C4-2B (cell line): ENCODE measurements at regions not wholly inside any gene's neighbourhood (a gene's known extent, or its start where the extent isn't known, plus 50 kb on each side); places are given as distances from the start of the nearest gene placed in this dataset.

Experiments
- CTCF ChIP-seq: fragments of 450-650 bp; conservative IDR thresholded peaks from 2 replicates; pipeline ENCODE4 v1.5.1; 2017; ENCODE audit warnings: mild to moderate bottlenecking
- ZFX ChIP-seq: fragments of 450-650 bp; IDR thresholded peaks from 2 replicates; pipeline ENCODE4 v1.6.1; 2017

GRCh38 chr5:14032918-14033317 lies 88.4 kb upstream of the DNAH5 start:
- TF ChIP-seq CTCF = no peak
- TF ChIP-seq ZFX = no peak
